ENCODE measurements at regions not wholly inside any gene's neighbourhood (a gene's known extent, or its start where the extent isn't known, plus 50 kb on each side); places are given as distances from the start of the nearest gene placed in this dataset.
"Not testable (repeated sequence)": the region's sequence is repeated elsewhere in the genome, so short reads cannot be mapped to it uniquely, and the experiment has no call there.

- no peak for ATAC-seq
These were observed 71.2 kb upstream of the ABCA1 start for GRCh38 chr9:104999136-104999535.

GRCh38 chr9:105000529-105000928 lies 72.6 kb upstream of the ABCA1 start:
- H3K27ac Mint-ChIP-seq; H3K4me3 Mint-ChIP-seq; POLR2A ChIA-PET; CTCF ChIA-PET; H3K4me1 Mint-ChIP-seq (ENCODE audit: low read depth); ATAC-seq; intact Hi-C loops (cut with micrococcal nuclease); H3K9me3 Mint-ChIP-seq; H3K36me3 Mint-ChIP-seq (ENCODE audit: low read depth); H3K27me3 Mint-ChIP-seq; DNase-seq: not testable (repeated sequence)

More at GRCh38 chr9:104999136-104999535, 71.2 kb upstream of the ABCA1 start:
- no peak overlapping the region for H3K4me3 Mint-ChIP-seq
- H3K36me3 Mint-ChIP-seq (ENCODE audit: low read depth): no peaks in the 10 kb centered on the region
- DNase-seq: no peak
- ChIA-PET POLR2A (no interaction called here), CTCF (no interaction called here)
- H3K9me3 Mint-ChIP-seq: no peaks in the 10 kb centered on the region
- H3K27me3 Mint-ChIP-seq: peaks cover 4% of the 10 kb centered on the region
- no peak overlapping the region for H3K27ac Mint-ChIP-seq
- no peaks in the 10 kb centered on the region for H3K4me1 Mint-ChIP-seq (ENCODE audit: low read depth)
- intact Hi-C loops (cut with micrococcal nuclease): loop anchor here (10.0 kb wide), 2 partner anchors 56 to 406 kb away; no protein-coding TSS in a partner anchor
- TF ChIP-seq CTCF (IDR thresholded peaks at IDR 0.05): no peak

- no peak for ATAC-seq
- intact Hi-C loops (cut with micrococcal nuclease): no loop called here
- no peaks in the 10 kb centered on the region for H3K9me3 Mint-ChIP-seq
- H3K27me3 Mint-ChIP-seq: peaks cover 1% of the 10 kb centered on the region
- H3K4me3 Mint-ChIP-seq: no peak overlapping the region
- no peaks in the 10 kb centered on the region for H3K36me3 Mint-ChIP-seq (ENCODE audit: low read depth)
- no peak for TF ChIP-seq CTCF (IDR thresholded peaks at IDR 0.05)
- peaks cover 6% of the 10 kb centered on the region for H3K4me1 Mint-ChIP-seq (ENCODE audit: low read depth)
- ChIA-PET POLR2A (no interaction called here), CTCF (no interaction called here)
- no peak overlapping the region for H3K27ac Mint-ChIP-seq
- DNase-seq: no peak
These were observed 76.6 kb upstream of the ABCA1 start for GRCh38 chr9:105004466-105005090.

GRCh38 chr9:105005186-105005585 lies 77.2 kb upstream of the ABCA1 start:
- H3K4me1 Mint-ChIP-seq (ENCODE audit: low read depth): peaks cover 6% of the 10 kb centered on the region
- H3K9me3 Mint-ChIP-seq: no peaks in the 10 kb centered on the region
- POLR2A ChIA-PET: no interaction called here
- H3K4me3 Mint-ChIP-seq: no peak overlapping the region
- no peaks in the 10 kb centered on the region for H3K27me3 Mint-ChIP-seq
- H3K36me3 Mint-ChIP-seq (ENCODE audit: low read depth): no peaks in the 10 kb centered on the region
- CTCF ChIA-PET: no interaction called here
- no peak for DNase-seq
- TF ChIP-seq CTCF (IDR thresholded peaks at IDR 0.05): no peak
- no peak overlapping the region for H3K27ac Mint-ChIP-seq
- intact Hi-C loops (cut with micrococcal nuclease): no loop called here
- ATAC-seq: no peak

GRCh38 chr9:105006514-105006913 lies 78.6 kb upstream of the ABCA1 start:
- TF ChIP-seq CTCF (IDR thresholded peaks at IDR 0.05): no peak
- intact Hi-C loops (cut with micrococcal nuclease): no loop called here
- Mint-ChIP-seq H3K27me3 (no peaks in the 10 kb centered on the region), H3K9me3 (no peaks in the 10 kb centered on the region), H3K27ac (no peak overlapping the region), H3K36me3 (ENCODE audit: low read depth) (no peaks in the 10 kb centered on the region), H3K4me1 (ENCODE audit: low read depth) (peaks cover 6% of the 10 kb centered on the region), H3K4me3 (no peak overlapping the region)
- CTCF ChIA-PET: no interaction called here
- DNase-seq (no peak), ATAC-seq (no peak)
- POLR2A ChIA-PET: no interaction called here

GRCh38 chr9:105007143-105007542 lies 79.2 kb upstream of the ABCA1 start:
- Mint-ChIP-seq H3K4me3 (no peak overlapping the region), H3K27ac (no peak overlapping the region), H3K36me3 (ENCODE audit: low read depth) (no peaks in the 10 kb centered on the region), H3K9me3 (no peaks in the 10 kb centered on the region), H3K4me1 (ENCODE audit: low read depth) (peaks cover 6% of the 10 kb centered on the region), H3K27me3 (no peaks in the 10 kb centered on the region)
- ChIA-PET POLR2A (no interaction called here), CTCF (no interaction called here)
- ATAC-seq: peak; percentile 45
- no peak for TF ChIP-seq CTCF (IDR thresholded peaks at IDR 0.05)
- peak; percentile 12 for DNase-seq
- intact Hi-C loops (cut with micrococcal nuclease): no loop called here

GRCh38 chr9:105010089-105010488 lies 82.1 kb upstream of the ABCA1 start:
- ATAC-seq, POLR2A ChIA-PET, H3K4me3 Mint-ChIP-seq: not testable (repeated sequence)

More at GRCh38 chr9:105010089-105010488, 82.1 kb upstream of the ABCA1 start:
- DNase-seq; CTCF ChIA-PET; H3K4me1 Mint-ChIP-seq (ENCODE audit: low read depth); H3K27me3 Mint-ChIP-seq; H3K9me3 Mint-ChIP-seq; H3K36me3 Mint-ChIP-seq (ENCODE audit: low read depth); intact Hi-C loops (cut with micrococcal nuclease); H3K27ac Mint-ChIP-seq: not testable (repeated sequence)

Data from activated CD8-positive, alpha-beta T cell treated with anti-CD3 and anti-CD28 coated beads for 36 hours (primary cell).